ENCODE measurements at regions not wholly inside any gene's neighbourhood (a gene's known extent, or its start where the extent isn't known, plus 50 kb on each side); places are given as distances from the start of the nearest gene placed in this dataset.

GRCh38 chr2:129803871-129804270, 175.6 kb upstream of the RAB6C start:
- TF ChIP-seq CTCF (IDR thresholded peaks at IDR 0.05; ENCODE audit: poor library complexity) = no peak
- TF ChIP-seq EZH2 (IDR thresholded peaks at IDR 0.05; ENCODE audit: borderline replicate concordance) = no peak
